Neural cell (in vitro differentiated cells): ENCODE measurements at regions not wholly inside any gene's neighbourhood (a gene's known extent, or its start where the extent isn't known, plus 50 kb on each side); places are given as distances from the start of the nearest gene placed in this dataset.

Source experiments
- CTCF ChIP-seq: fragments of 450-650 bp; IDR thresholded peaks from 2 replicates; pipeline ENCODE4 v1.5.1; 2014; ENCODE audit warnings: antibody characterized with exemption, mild to moderate bottlenecking, moderate library complexity; ENCODE audit not compliant: poor library complexity, severe bottlenecking
- EP300 ChIP-seq: fragments of 450-650 bp; conservative IDR thresholded peaks from 2 replicates; pipeline ENCODE4 v1.6.1; 2014; ENCODE audit warnings: antibody characterized with exemption, mild to moderate bottlenecking, moderate library complexity; ENCODE audit not compliant: poor library complexity, severe bottlenecking
- RAD21 ChIP-seq: fragments of 450-650 bp; conservative IDR thresholded peaks from 2 replicates; pipeline ENCODE4 v1.6.1; 2014; ENCODE audit warnings: antibody characterized with exemption, mild to moderate bottlenecking, moderate library complexity

GRCh38 chr22:48757581-48757980, 1070.1 kb downstream of the BRD1 start:
- no peak for TF ChIP-seq CTCF
- TF ChIP-seq EP300, result no peak
- TF ChIP-seq RAD21, result no peak
